DMS153 treated with DMSO at 0.1 percent for 48 hours (cell line): ENCODE measurements at regions not wholly inside any gene's neighbourhood (a gene's known extent, or its start where the extent isn't known, plus 50 kb on each side); places are given as distances from the start of the nearest gene placed in this dataset.

Experiments
- DNase-seq: peaks from one replicate; lab custom pipeline; 2025; ENCODE audit not compliant: unreplicated experiment; lab: John Stamatoyannopoulos, UW

DNA sequence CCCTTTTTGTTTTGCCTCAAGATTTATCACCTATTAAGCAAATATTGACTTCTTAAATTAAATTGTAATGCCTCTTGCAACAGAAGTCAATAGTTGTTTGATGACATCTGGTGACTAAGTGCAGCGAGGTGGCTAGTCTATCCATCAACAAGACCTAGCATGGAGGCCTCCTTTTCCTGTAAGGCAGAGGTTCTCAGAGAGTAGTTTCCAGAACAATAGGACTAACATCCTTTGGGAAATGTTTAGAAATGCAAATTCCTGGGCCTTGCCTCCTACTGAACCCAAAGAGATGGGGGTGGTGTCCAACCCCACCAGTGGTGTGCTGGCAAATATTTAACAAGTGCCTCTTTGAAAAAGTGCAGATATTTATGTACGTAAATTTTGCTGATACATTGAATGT, 143.7 kb downstream of the SCP2D1 start:
- no peak for DNase-seq

GRCh38 chr20:18971121-18971520, 157.5 kb downstream of the SCP2D1 start:
- no peak for DNase-seq

DNA sequence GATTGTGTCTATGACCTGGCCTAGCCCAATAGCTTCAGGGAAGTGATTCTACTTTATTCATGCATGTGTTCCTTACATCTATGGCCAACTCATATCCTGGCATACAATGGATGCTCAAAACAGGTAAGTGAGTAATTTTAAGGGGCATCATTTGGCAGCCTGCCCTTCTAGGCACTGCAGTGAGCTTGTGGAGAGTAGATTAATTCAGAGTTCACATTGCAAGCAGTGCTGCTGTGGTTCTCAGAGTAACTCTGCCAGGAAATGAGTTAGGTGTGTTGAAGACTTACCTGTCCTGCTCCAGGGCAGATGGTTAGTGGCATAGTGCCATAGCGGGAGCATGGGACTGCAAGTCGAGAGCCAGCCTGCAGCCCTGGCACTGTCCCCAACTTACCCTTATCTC, 158.0 kb downstream of the SCP2D1 start:
- DNase-seq = no peak

GRCh38 chr20:18972251-18972876, 158.8 kb downstream of the SCP2D1 start:
- DNase-seq = no peak

GRCh38 chr20:18973529-18974173, 160.1 kb downstream of the SCP2D1 start:
- DNase-seq = no peak

DNA sequence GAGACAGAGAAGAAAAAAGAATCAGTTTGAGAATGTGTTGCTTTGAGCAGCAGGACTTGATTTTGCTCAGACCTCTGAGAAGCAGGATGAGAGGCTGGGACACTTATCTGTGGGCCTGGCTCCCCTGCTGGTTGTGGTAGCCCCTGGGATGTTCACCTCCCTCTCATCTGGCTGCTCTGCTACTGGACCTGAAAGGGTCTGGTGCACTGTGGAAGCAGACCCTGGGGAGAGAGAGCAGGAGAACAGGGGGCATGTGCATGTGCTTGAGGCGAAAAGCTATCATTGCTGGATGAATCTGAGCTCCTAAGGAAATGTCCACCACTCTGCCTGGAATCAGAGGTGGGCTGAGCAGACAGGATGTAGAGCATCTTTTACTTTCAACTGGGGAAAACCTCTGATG, 161.1 kb downstream of the SCP2D1 start:
- no peak for DNase-seq

- no peak for DNase-seq
These were observed 163.9 kb downstream of the SCP2D1 start for GRCh38 chr20:18977441-18977840.

- DNase-seq = no peak
These were observed 164.7 kb downstream of the SCP2D1 start for GRCh38 chr20:18978311-18978710.

- no peak for DNase-seq
These were observed 165.5 kb downstream of the SCP2D1 start for GRCh38 chr20:18979132-18979531.

- no peak for DNase-seq
These were observed 168.5 kb downstream of the SCP2D1 start for GRCh38 chr20:18981962-18982539.

- peak; percentile 50 for DNase-seq
These were observed 170.2 kb downstream of the SCP2D1 start for GRCh38 chr20:18983796-18984195.

- DNase-seq = peak; percentile 50
These were observed 170.9 kb downstream of the SCP2D1 start for GRCh38 chr20:18984238-18985200.

GRCh38 chr20:18985551-18985950, 172.0 kb downstream of the SCP2D1 start:
- DNase-seq = no peak

DNA sequence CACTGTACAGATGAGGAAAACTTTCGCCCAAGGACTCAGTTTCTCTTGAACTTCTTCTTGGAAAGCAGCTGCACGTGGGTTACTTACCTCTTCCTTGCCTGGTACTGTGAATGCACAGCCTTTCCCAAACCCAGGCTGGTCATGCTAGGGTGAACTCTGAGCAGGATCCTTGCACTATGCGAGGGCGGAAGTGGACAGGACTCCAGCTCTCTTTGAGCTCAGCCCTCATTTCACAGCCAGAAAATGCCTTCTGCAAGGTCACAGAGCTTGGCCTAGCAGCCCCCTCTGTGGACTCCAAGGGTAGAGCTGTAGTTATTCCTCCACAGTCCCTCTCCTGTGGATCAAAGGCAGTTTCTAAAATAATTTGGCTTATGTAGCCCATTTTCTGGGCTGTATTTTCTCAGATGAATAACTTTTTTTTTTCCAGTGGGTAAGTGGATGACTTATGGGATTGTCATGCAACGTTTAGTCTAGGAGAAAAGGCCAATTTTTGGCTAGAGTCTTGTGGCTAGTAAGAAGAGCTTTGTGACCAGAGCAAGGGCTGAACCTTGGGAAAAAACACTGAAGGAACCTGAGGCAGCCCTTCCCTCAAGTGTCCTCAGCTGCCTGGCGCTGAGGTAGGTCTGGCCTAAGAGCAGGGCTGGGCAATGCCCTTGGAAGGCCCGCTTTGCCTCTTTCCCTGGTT, 172.7 kb downstream of the SCP2D1 start:
- no peak for DNase-seq

DNA sequence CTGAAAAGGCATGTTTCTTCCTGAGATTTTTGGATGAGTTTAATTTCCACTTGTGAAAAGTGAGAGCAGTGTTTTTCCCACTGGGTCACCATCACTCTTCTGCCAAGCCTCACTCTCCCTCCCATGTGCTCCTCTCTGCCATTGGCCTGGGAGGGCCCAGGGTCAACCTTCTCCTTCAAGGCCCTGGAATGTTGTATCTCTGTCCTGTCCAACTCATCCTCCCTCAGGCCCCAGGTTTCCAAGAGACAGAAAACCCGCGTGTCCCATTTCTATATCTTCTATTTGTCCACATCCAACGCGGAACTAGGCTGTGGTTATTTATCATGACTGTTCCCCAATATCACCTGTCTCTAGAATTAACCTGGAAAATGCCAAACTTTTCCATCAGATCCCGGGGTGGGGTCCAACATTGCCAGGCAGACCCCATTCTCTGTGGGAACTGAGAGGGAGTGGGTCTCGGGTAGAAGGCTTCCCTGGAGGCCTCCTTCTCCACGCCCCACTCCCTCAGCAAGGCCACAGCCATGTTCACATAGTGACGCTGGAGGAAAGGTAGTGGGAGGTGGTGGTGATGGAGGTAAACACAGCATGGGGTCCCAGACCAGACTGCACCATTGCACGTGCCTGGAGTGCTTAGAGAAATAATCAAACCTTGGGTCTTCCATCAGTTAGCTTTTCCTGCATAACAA, 173.5 kb downstream of the SCP2D1 start:
- DNase-seq = no peak

- DNase-seq = no peak
These were observed 174.3 kb downstream of the SCP2D1 start for GRCh38 chr20:18987781-18988360.

- no peak for DNase-seq
These were observed 175.1 kb downstream of the SCP2D1 start for GRCh38 chr20:18988701-18989100.

DNA sequence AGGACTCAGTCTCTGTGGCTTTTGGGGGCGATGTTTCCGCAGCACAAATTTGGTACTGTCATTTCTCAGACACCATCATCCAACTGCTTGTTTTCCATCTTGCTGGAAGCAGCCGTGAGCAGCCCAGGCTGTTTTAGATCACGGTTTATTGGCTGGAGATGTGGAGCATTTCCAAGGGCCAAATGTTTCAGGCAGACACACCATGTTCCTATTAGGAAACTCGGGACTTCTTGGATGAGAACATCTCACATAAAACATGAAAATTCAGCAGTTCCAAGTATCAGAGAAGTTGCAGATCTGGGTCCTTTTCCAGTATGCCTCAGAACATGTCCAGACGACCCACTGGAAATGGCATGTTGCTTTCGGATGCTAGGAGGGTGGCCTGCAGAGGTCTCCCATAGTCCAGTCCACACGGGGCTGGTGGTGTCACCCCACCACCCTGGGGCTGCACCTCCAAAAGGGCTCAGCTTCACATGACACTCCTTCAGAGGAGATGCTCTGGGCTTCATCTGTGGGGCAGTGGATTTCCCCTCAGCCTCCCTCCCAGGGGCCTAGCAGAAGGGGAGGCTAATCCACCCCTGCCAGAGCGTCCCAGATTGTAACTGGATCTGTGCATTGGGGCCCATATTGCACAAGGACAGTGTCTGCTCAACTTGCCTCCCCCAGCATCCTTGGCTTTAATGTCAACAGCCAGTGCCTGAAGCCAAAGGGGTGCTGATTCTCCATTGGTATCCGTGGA, 176.3 kb downstream of the SCP2D1 start:
- DNase-seq = no peak

DNA sequence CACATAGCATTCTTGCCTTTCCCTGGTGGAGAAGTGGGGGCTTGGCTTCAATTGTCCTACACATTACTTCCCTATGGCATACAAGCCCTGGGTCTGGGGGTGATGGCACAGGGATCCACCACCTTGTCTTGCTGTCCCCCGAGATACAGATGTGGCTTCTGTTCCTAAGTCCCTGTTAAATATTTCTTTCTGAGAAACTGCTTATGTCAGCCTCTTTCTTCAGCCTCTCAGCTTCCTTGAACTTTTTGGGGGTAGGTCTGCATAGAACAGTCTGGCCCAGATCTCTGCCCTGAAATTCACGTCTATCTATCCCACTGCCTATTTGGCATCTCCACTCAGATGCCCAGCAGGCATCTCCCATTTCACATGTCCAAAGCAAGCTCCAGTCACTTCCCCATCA, 177.4 kb downstream of the SCP2D1 start:
- DNase-seq = no peak
